HCT116 (cell line): ENCODE measurements at regions not wholly inside any gene's neighbourhood (a gene's known extent, or its start where the extent isn't known, plus 50 kb on each side); places are given as distances from the start of the nearest gene placed in this dataset.

ENCODE experiments used
- ATAC-seq: fragments of 200-7000 bp; cut with Tn5 transposase; 2 replicates; pipeline ENCODE4 v1.9.1; 2020; ENCODE audit warnings: mild to moderate bottlenecking, moderate library complexity
- BruUV-seq: library from RNA; stranded (reverse); fragments of 400-500 nt; replicated peaks from 2 replicates; lab custom pipeline; 2021; lab: Mats Ljungman, UMichigan
- CTCF ChIA-PET: fragments of 300-600 bp; sonication (Branson Sonifier 250); formaldehyde crosslinking; loops from one replicate; lab custom pipeline; 2021; ENCODE audit warnings: antibody characterized with exemption; lab: Charles Lee
- POLR2A ChIA-PET: fragments of 300-600, 350-600 bp; sonication (Branson Sonifier 250); formaldehyde crosslinking; loops from one replicate; lab custom pipeline; 2021; ENCODE audit warnings: antibody characterized with exemption; lab: Charles Lee
- RAD21 ChIA-PET, 2 experiments: fragments of 300-600 bp; sonication (Branson Sonifier 250); formaldehyde crosslinking; loops; one replicate each; lab custom pipeline; 2023; ENCODE audit warnings: low total read pairs in 2 of 2; ENCODE audit not compliant: uncharacterized antibody in 2 of 2, unreplicated experiment in 2 of 2, low non-redundant PET in 1 of 2; lab: Charles Lee
- DNase-seq: peaks from one replicate; pipeline ENCODE4 v3.0.0-alpha.2; 2010; ENCODE audit warnings: low read depth, low spot score
- H2AFZ ChIP-seq: fragments of 200-600 bp; shearing (Covaris generic), sonication (generic); 2 replicates; pipeline ENCODE4 v1.6.1; 2017; ENCODE audit warnings: low read depth, mixed run types, mixed read lengths, antibody characterized with exemption, low read length; ENCODE audit not compliant: poor library complexity, severe bottlenecking
- H3K27ac ChIP-seq: 2 replicates; pipeline ENCODE4 v1.5.1; 2012; ENCODE audit warnings: low read depth, low read length
- H3K27me3 ChIP-seq: fragments of 200-600 bp; sonication (generic); 2 replicates; pipeline ENCODE4 v1.6.1; 2016; ENCODE audit warnings: mixed run types, low read length, mixed read lengths; ENCODE audit not compliant: insufficient read depth
- H3K36me3 ChIP-seq, 2 experiments: fragments of 200-500 bp in 1 of 2; fragments of 200-600 bp in 1 of 2; sonication (Bioruptor generic) in 1 of 2; sonication (generic) in 1 of 2; 2 replicates each; pipeline versions ENCODE4 v1.5.1 to v1.6.1; 2014 to 2016; ENCODE audit warnings: low read length in 2 of 2, inconsistent platforms in 1 of 2, mixed read lengths in 1 of 2, mixed run types in 1 of 2; ENCODE audit not compliant: insufficient read depth in 2 of 2, control insufficient read depth in 1 of 2
- H3K4me1 ChIP-seq, 2 experiments: fragments of 200-600 bp in 1 of 2; sonication (generic) in 1 of 2; 2 replicates each; pipeline versions ENCODE4 v1.5.1 to v1.6.1; 2012 to 2017; ENCODE audit warnings: low read length in 2 of 2, inconsistent platforms in 1 of 2, mild to moderate bottlenecking in 1 of 2, mixed read lengths in 1 of 2, mixed run types in 1 of 2, moderate library complexity in 1 of 2; ENCODE audit not compliant: insufficient read depth in 2 of 2, control insufficient read depth in 1 of 2
- H3K4me2 ChIP-seq: fragments of 200-600 bp; sonication (generic); 2 replicates; pipeline ENCODE4 v1.6.1; 2017; ENCODE audit warnings: mixed run types, low read length, mixed read lengths
- H3K4me3 ChIP-seq, 2 experiments: fragments of 200-600 bp in 1 of 2; sonication (generic) in 1 of 2; replicated peaks in 1 of 2; 2 replicates each; pipeline ENCODE4 v1.5.1; 2011 to 2016; ENCODE audit warnings: low read length in 2 of 2, control low read depth in 1 of 2, low read depth in 1 of 2, mild to moderate bottlenecking in 1 of 2, mixed read lengths in 1 of 2, mixed run types in 1 of 2
- H3K79me2 ChIP-seq: fragments of 200-600 bp; sonication (generic); 2 replicates; pipeline ENCODE4 v1.6.1; 2017; ENCODE audit warnings: mild to moderate bottlenecking, mixed run types, low read length, moderate library complexity, mixed read lengths; ENCODE audit not compliant: insufficient read depth
- H3K9ac ChIP-seq: fragments of 200-600 bp; sonication (generic); 2 replicates; pipeline ENCODE4 v1.6.1; 2016; ENCODE audit warnings: low read length, mixed read lengths
- H3K9me2 ChIP-seq: fragments of 200-600 bp; sonication (generic), shearing (Covaris generic); 2 replicates; pipeline ENCODE4 v1.6.1; 2017; ENCODE audit warnings: mixed run types, mild to moderate bottlenecking, moderate library complexity; ENCODE audit not compliant: insufficient read depth
- H3K9me3 ChIP-seq, 2 experiments: fragments of 200-500 bp in 1 of 2; fragments of 200-600 bp in 1 of 2; sonication (Bioruptor generic) in 1 of 2; sonication (generic) in 1 of 2; 2 replicates each; pipeline ENCODE4 v1.6.1; 2014 to 2017; ENCODE audit warnings: low read length in 2 of 2, mixed read lengths in 2 of 2, inconsistent platforms in 1 of 2, low read depth in 1 of 2, mild to moderate bottlenecking in 1 of 2, mixed run types in 1 of 2, moderate library complexity in 1 of 2; ENCODE audit not compliant: control insufficient read depth in 1 of 2, insufficient read depth in 1 of 2
- H4K20me1 ChIP-seq: fragments of 200-600 bp; sonication (generic), shearing (Covaris generic); 2 replicates; pipeline ENCODE4 v1.6.1; 2017; ENCODE audit warnings: mixed run types, mild to moderate bottlenecking, moderate library complexity; ENCODE audit not compliant: insufficient read depth
- CBX3 ChIP-seq: IDR thresholded peaks from 2 replicates; pipeline ENCODE4 v1.6.1; 2012; ENCODE audit warnings: low read depth
- EGR1 ChIP-seq: IDR thresholded peaks from 2 replicates; pipeline ENCODE4 v1.6.1; 2012; ENCODE audit warnings: low read depth
- ELF1 ChIP-seq: IDR thresholded peaks from 2 replicates; pipeline ENCODE4 v1.6.1; 2012; ENCODE audit warnings: low read depth, borderline replicate concordance
- EZH2phosphoT487 ChIP-seq: fragments of 200-600 bp; IDR thresholded peaks from 2 replicates; pipeline ENCODE4 v1.6.1; 2018; ENCODE audit warnings: antibody characterized with exemption, borderline replicate concordance
- FOSL1 ChIP-seq: IDR thresholded peaks from 2 replicates; pipeline ENCODE4 v1.6.1; 2012; ENCODE audit warnings: low read depth
- JUND ChIP-seq: IDR thresholded peaks from 2 replicates; pipeline ENCODE4 v1.6.1; 2012
- POLR2A ChIP-seq: IDR thresholded peaks from 2 replicates; pipeline ENCODE4 v1.7.0; 2011; ENCODE audit warnings: borderline replicate concordance; ENCODE audit not compliant: insufficient read depth, insufficient read length; ENCODE audit errors: extremely low read depth
- POLR2AphosphoS5 ChIP-seq: IDR thresholded peaks from 2 replicates; pipeline ENCODE4 v1.6.1; 2011; ENCODE audit warnings: mild to moderate bottlenecking, low read depth, low read length, moderate library complexity
- REST ChIP-seq: IDR thresholded peaks from 2 replicates; pipeline ENCODE4 v1.6.1; 2012; ENCODE audit warnings: low read depth
- SP1 ChIP-seq: IDR thresholded peaks from 2 replicates; pipeline ENCODE4 v1.6.1; 2012; ENCODE audit warnings: low read depth
- SRF ChIP-seq: IDR thresholded peaks from 2 replicates; pipeline ENCODE4 v1.6.1; 2012; ENCODE audit warnings: low read depth
- TCF7L2 ChIP-seq: IDR thresholded peaks from 2 replicates; pipeline ENCODE4 v1.7.0; 2011; ENCODE audit warnings: borderline replicate concordance, inconsistent platforms; ENCODE audit not compliant: insufficient read depth, insufficient read length; ENCODE audit errors: extremely low read depth
- YY1 ChIP-seq: IDR thresholded peaks from 2 replicates; pipeline ENCODE4 v1.6.1; 2011; ENCODE audit warnings: low read length, low read depth, moderate library complexity, mild to moderate bottlenecking; ENCODE audit not compliant: insufficient replicate concordance; ENCODE audit errors: extremely low read depth
- ZFX ChIP-seq: fragments of 450-650 bp; IDR thresholded peaks from 2 replicates; pipeline ENCODE4 v1.6.1; 2017
- ZNF274 ChIP-seq: fragments of 200-500 bp; sonication (Bioruptor generic); IDR thresholded peaks from 2 replicates; pipeline ENCODE4 v1.6.1; 2014; ENCODE audit warnings: mild to moderate bottlenecking, low read depth, low read length, inconsistent platforms
- intact Hi-C: fragments of 100-400 bp; cut with micrococcal nuclease; formaldehyde crosslinking; loops from 2 replicates; pipeline ENCODE4 v1.10.0; 2022
- TF ChIP-seq, protein P1 (sequence below), 3 experiments: fragments of 200-600 bp in 1 of 3; sonication (generic) in 1 of 3; IDR thresholded peaks in 2 of 3; conservative IDR thresholded peaks in 1 of 3; 2 replicates each; pipeline ENCODE4 v1.5.1; 2012 to 2017; ENCODE audit warnings: low read depth in 2 of 3, low read length in 2 of 3, antibody characterized with exemption in 1 of 3, borderline replicate concordance in 1 of 3, control low read depth in 1 of 3, mild to moderate bottlenecking in 1 of 3, mixed read lengths in 1 of 3, mixed run types in 1 of 3, moderate library complexity in 1 of 3; ENCODE audit not compliant: insufficient read depth in 1 of 3
- TF ChIP-seq, protein P2 (sequence below): IDR thresholded peaks from 2 replicates; pipeline ENCODE4 v1.6.1; 2011; ENCODE audit warnings: mild to moderate bottlenecking, low read length, moderate library complexity; ENCODE audit not compliant: insufficient replicate concordance; ENCODE audit errors: extremely low read depth

- TF ChIP-seq REST (no peak), EZH2phosphoT487 (no peak), EGR1 (no peak), CBX3 (no peak), ZFX (no peak), SRF (no peak), POLR2AphosphoS5 (no peak), POLR2A (no peak), YY1 (no peak), ZNF274 (no peak)
Observed at GRCh38 chr6:102679865-102680264, 1286.4 kb downstream of the GRIK2 start (continued).

- ATAC-seq (no peak), DNase-seq (no peak)
- H3K27ac ChIP-seq = no peak overlapping the region
- H3K4me2 ChIP-seq = no peak overlapping the region
- no peaks in the 10 kb centered on the region for H4K20me1 ChIP-seq
- ChIA-PET RAD21 (no interaction called here), CTCF (no interaction called here), POLR2A (no interaction called here)
- BruUV-seq = no TSS peak
- H3K9me3 ChIP-seq = no peaks in the 10 kb centered on the region
- H3K79me2 ChIP-seq = no peaks in the 10 kb centered on the region
- no peak overlapping the region for H3K4me3 ChIP-seq
- H2AFZ ChIP-seq = no peak overlapping the region
- H3K36me3 ChIP-seq = no peaks in the 10 kb centered on the region
- H3K27me3 ChIP-seq = no peaks in the 10 kb centered on the region
- H3K4me1 ChIP-seq = no peaks in the 10 kb centered on the region
- intact Hi-C loops = no loop called here
- no peak overlapping the region for H3K9ac ChIP-seq
- 0 out of 2 replicates have a peak, but pooled peaks cover 5% of the 10 kb centered on the region for H3K9me2 ChIP-seq
- TF ChIP-seq, protein P1, sequence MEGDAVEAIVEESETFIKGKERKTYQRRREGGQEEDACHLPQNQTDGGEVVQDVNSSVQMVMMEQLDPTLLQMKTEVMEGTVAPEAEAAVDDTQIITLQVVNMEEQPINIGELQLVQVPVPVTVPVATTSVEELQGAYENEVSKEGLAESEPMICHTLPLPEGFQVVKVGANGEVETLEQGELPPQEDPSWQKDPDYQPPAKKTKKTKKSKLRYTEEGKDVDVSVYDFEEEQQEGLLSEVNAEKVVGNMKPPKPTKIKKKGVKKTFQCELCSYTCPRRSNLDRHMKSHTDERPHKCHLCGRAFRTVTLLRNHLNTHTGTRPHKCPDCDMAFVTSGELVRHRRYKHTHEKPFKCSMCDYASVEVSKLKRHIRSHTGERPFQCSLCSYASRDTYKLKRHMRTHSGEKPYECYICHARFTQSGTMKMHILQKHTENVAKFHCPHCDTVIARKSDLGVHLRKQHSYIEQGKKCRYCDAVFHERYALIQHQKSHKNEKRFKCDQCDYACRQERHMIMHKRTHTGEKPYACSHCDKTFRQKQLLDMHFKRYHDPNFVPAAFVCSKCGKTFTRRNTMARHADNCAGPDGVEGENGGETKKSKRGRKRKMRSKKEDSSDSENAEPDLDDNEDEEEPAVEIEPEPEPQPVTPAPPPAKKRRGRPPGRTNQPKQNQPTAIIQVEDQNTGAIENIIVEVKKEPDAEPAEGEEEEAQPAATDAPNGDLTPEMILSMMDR (IDR thresholded peaks at IDR 0.05 in 2 of 3, conservative IDR thresholded peaks at IDR 0.05 in 1 of 3; ENCODE audit: borderline replicate concordance in 1 of 3, insufficient read depth in 1 of 3, low read depth in 2 of 3, low read length in 2 of 3) = no peak
- TF ChIP-seq FOSL1 = no peak
- no peak for TF ChIP-seq ELF1
- TF ChIP-seq POLR2A = no peak
- no peak for TF ChIP-seq SP1
- TF ChIP-seq TCF7L2 = no peak
- TF ChIP-seq ZFX = no peak
- no peak for TF ChIP-seq JUND
- TF ChIP-seq, protein P2, sequence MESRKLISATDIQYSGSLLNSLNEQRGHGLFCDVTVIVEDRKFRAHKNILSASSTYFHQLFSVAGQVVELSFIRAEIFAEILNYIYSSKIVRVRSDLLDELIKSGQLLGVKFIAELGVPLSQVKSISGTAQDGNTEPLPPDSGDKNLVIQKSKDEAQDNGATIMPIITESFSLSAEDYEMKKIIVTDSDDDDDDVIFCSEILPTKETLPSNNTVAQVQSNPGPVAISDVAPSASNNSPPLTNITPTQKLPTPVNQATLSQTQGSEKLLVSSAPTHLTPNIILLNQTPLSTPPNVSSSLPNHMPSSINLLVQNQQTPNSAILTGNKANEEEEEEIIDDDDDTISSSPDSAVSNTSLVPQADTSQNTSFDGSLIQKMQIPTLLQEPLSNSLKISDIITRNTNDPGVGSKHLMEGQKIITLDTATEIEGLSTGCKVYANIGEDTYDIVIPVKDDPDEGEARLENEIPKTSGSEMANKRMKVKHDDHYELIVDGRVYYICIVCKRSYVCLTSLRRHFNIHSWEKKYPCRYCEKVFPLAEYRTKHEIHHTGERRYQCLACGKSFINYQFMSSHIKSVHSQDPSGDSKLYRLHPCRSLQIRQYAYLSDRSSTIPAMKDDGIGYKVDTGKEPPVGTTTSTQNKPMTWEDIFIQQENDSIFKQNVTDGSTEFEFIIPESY = no peak
- no peak for TF ChIP-seq ZNF274
Observed at GRCh38 chr6:102677225-102677624, 1283.7 kb downstream of the GRIK2 start.
